ENCODE measurements at regions not wholly inside any gene's neighbourhood (a gene's known extent, or its start where the extent isn't known, plus 50 kb on each side); places are given as distances from the start of the nearest gene placed in this dataset.

DNA sequence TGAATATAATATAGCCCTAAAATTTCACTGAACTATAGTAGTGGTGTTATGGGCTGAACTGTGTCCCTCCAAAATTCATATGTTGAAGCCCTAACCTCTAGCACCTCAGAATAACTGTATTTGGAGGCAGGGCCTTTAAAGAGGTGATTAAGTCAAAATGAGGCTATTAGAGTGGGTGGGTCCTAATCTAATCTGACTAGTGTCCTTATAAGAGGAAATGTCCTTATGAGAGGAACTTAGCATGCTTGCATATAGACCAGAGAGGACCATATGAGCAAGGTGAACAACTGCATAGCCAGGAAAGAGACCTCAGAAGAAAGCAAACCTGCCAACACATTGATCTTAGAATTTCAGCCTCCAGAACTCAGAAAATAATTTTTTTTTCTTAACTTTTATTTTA, 238.4 kb downstream of the ZEB2 start:
- TF ChIP-seq, protein P1, sequence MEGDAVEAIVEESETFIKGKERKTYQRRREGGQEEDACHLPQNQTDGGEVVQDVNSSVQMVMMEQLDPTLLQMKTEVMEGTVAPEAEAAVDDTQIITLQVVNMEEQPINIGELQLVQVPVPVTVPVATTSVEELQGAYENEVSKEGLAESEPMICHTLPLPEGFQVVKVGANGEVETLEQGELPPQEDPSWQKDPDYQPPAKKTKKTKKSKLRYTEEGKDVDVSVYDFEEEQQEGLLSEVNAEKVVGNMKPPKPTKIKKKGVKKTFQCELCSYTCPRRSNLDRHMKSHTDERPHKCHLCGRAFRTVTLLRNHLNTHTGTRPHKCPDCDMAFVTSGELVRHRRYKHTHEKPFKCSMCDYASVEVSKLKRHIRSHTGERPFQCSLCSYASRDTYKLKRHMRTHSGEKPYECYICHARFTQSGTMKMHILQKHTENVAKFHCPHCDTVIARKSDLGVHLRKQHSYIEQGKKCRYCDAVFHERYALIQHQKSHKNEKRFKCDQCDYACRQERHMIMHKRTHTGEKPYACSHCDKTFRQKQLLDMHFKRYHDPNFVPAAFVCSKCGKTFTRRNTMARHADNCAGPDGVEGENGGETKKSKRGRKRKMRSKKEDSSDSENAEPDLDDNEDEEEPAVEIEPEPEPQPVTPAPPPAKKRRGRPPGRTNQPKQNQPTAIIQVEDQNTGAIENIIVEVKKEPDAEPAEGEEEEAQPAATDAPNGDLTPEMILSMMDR (IDR thresholded peaks at IDR 0.05; ENCODE audit: extremely low read depth, missing control alignments): no peak
- DNase-seq (ENCODE audit: low spot score): no peak

- no peak for DNase-seq (ENCODE audit: low spot score)
- TF ChIP-seq, protein P1 (IDR thresholded peaks at IDR 0.05; ENCODE audit: extremely low read depth, missing control alignments): no peak
These were observed 239.9 kb downstream of the ZEB2 start for GRCh38 chr2:144280009-144280408.

GRCh38 chr2:144279165-144279564, 240.8 kb downstream of the ZEB2 start:
- DNase-seq (ENCODE audit: low spot score): no peak
- TF ChIP-seq, protein P1 (IDR thresholded peaks at IDR 0.05; ENCODE audit: extremely low read depth, missing control alignments): no peak

DNA sequence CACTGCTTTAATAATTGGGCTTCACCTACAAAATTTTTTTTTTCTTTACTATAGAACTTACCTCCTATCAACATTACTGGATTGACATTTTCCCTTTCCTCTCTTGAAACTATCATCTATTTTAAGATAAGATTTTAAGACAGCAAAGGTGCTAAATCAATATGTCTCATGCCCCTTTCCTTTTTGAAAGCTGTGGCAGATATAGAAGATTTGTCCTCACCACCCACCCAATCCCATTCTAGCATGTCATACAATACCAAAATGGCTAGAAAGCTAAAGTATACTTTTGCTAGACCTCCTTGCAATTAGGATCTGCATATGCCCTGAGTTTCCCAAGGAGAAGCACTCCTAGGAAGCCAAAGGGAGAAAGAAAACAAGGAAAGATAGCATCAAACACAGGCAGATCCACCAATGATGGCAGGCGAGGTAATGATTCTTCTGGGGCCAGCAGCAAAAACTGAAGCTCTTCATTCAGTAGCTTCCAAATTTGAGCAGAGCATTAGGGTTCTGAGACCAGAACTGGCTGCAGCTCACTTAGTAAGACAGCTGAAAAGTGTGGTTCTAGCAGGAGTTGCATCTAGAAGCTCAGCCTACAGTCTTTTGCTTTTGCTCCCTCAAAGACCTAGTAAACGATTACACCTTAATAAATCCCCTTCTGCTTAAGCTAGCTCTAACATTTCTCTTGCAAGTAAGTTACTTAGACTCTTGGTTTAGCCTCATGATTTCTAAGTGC, 242.1 kb downstream of the ZEB2 start:
- TF ChIP-seq, protein P1 (IDR thresholded peaks at IDR 0.05; ENCODE audit: extremely low read depth, missing control alignments): no peak
- no peak for DNase-seq (ENCODE audit: low spot score)

DNA sequence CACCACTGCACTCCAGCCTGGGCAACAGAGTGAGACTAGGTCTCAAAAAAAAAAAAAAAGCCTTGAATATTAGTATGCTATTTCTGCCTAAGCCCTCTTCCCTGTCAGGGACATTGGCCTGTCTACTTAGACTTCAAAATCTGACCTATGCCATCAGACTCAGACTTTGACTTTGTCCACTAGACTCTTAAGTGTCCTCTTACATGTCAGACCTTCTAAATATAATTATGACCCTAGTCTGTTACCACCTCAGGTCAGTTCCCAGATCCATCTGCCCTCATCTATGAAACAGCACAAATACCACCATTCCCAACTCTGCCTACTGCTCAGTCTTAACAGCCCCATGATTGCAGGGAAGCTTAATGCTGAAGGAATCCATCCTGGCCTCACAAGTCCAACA, 244.6 kb downstream of the ZEB2 start:
- no peak for DNase-seq (ENCODE audit: low spot score)
- TF ChIP-seq, protein P1 (IDR thresholded peaks at IDR 0.05; ENCODE audit: extremely low read depth, missing control alignments): no peak

- no peak for DNase-seq (ENCODE audit: low spot score)
- TF ChIP-seq, protein P1 (IDR thresholded peaks at IDR 0.05; ENCODE audit: extremely low read depth, missing control alignments): no peak
These were observed 245.8 kb downstream of the ZEB2 start for GRCh38 chr2:144274131-144274530.

DNA sequence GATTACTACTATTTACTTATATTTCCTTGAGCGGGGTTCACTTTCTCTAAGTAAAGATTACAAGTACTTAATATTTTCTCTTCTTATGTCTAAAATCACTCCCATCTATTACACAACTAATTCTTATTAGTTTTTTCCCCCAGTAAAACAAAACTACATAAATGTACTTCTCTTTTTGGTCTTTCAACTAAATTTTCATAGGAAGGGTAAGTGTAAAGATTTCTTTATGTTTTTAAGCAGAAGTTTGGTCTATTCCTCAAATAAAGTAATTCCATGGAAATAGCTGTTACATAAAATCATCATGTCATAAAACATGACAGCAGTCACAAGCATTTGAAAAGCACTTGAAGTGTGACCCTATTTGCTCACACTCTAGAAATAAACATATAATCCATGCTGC, 249.0 kb downstream of the ZEB2 start:
- no peak for DNase-seq (ENCODE audit: low spot score)
- TF ChIP-seq, protein P1 (IDR thresholded peaks at IDR 0.05; ENCODE audit: extremely low read depth, missing control alignments): no peak

Measured in GM20000 (cell line).